Activated CD4-positive, alpha-beta T cell treated with anti-CD3 and anti-CD28 coated beads for 36 hours (primary cell): ENCODE measurements at regions not wholly inside any gene's neighbourhood (a gene's known extent, or its start where the extent isn't known, plus 50 kb on each side); places are given as distances from the start of the nearest gene placed in this dataset.

Source experiments
- ATAC-seq: fragments of 200-7000 bp; cut with Tn5 transposase; one replicate; pipeline ENCODE4 v1.10.0; 2021; ENCODE audit warnings: mild to moderate bottlenecking, moderate library complexity
- CTCF ChIA-PET: fragments of 350-600 bp; sonication (Branson Sonifier 250); formaldehyde crosslinking; loops from one replicate; lab custom pipeline; 2021; ENCODE audit warnings: antibody characterized with exemption; lab: Charles Lee
- POLR2A ChIA-PET: fragments of 350-600 bp; sonication (Branson Sonifier 250); formaldehyde crosslinking; loops from one replicate; lab custom pipeline; 2021; ENCODE audit warnings: antibody characterized with exemption, inconsistent platforms; lab: Charles Lee
- DNase-seq: peaks from one replicate; pipeline ENCODE4 v3.0.0-alpha.2; 2020
- H3K27ac Mint-ChIP-seq: one replicate; pipeline ENCODE4 v1.8.0; 2021; ENCODE audit warnings: mixed read lengths
- H3K27me3 Mint-ChIP-seq: one replicate; pipeline ENCODE4 v1.8.0; 2021; ENCODE audit warnings: mixed read lengths
- H3K36me3 Mint-ChIP-seq: one replicate; pipeline ENCODE4 v1.8.0; 2021; ENCODE audit warnings: low read depth, mixed read lengths
- H3K4me1 Mint-ChIP-seq: one replicate; pipeline ENCODE4 v1.8.0; 2021; ENCODE audit warnings: mixed read lengths
- H3K4me3 Mint-ChIP-seq: one replicate; pipeline ENCODE4 v1.8.0; 2021; ENCODE audit warnings: mild to moderate bottlenecking, moderate library complexity, mixed read lengths
- H3K9me3 Mint-ChIP-seq: one replicate; pipeline ENCODE4 v1.8.0; 2021; ENCODE audit warnings: low read depth, mixed read lengths
- intact Hi-C, 2 experiments: fragments of 100-400 bp; cut with DNase I in 1 of 2; cut with micrococcal nuclease in 1 of 2; formaldehyde crosslinking; loops; one replicate each; pipeline versions ENCODE4 v1.14.2 to v1.15.1; 2022 to 2024; cut with DNase I, micrococcal nuclease

- H3K4me3 Mint-ChIP-seq: no peak overlapping the region
- CTCF ChIA-PET: interaction anchor here (0.5 kb wide), 1 partner anchor 890 kb away, joined by 3 read pairs; no protein-coding TSS in a partner anchor
- intact Hi-C loops: no loop called here
- no peaks in the 10 kb centered on the region for H3K4me1 Mint-ChIP-seq
- H3K9me3 Mint-ChIP-seq: no peaks in the 10 kb centered on the region
- H3K27me3 Mint-ChIP-seq: no peaks in the 10 kb centered on the region
- no peaks in the 10 kb centered on the region for H3K36me3 Mint-ChIP-seq
- ATAC-seq: no peak
- POLR2A ChIA-PET: no interaction called here
- H3K27ac Mint-ChIP-seq: no peak overlapping the region
- no peak for DNase-seq
Observed at GRCh38 chr20:19019734-19020364, 192.6 kb upstream of the SLC24A3 start.

DNA sequence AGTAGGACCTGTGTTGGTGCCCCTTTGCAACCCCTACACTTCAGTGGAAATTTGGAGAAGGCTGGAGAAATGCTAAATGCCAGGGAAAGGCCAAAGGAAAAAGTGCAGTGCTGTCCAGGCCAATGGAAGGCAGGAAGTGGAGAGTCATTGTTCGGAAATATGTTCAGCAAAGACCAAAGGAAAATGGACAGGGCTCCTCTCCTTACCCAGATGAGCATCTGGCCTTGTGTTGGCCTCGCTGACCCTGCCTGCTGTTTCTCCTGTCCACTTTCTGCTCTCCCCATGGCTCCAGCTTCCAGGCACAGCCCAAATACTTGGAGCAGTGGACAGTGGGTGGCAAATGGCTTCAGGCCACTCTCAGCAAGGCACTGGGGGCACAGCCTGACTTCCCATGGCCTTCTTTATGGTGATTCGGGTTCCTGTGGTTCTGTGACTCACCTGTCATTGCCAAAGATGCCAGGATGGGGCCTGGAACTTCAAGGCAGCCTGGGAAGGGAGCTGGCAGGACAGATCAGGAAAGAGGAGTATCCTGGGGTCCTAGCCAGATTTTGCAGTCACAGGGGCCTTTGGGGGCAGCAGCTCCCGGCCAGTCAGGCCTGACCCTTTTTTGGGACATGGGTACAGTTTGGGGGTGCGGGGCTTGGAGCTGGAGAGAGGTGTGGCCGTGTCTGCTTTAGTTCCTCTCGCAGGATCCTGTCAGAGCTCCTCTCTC lies 190.9 kb upstream of the SLC24A3 start:
- no peak for DNase-seq
- ChIA-PET POLR2A (no interaction called here), CTCF (interaction anchor here (0.6 to 0.9 kb wide), 2 partner anchors 9 to 27 kb away, joined by 3 read pairs; no protein-coding TSS in a partner anchor)
- H3K27me3 Mint-ChIP-seq: no peaks in the 10 kb centered on the region
- H3K27ac Mint-ChIP-seq: no peak overlapping the region
- no peaks in the 10 kb centered on the region for H3K36me3 Mint-ChIP-seq
- intact Hi-C loops: no loop called here
- no peaks in the 10 kb centered on the region for H3K9me3 Mint-ChIP-seq
- no peak overlapping the region for H3K4me3 Mint-ChIP-seq
- ATAC-seq: no peak
- no peaks in the 10 kb centered on the region for H3K4me1 Mint-ChIP-seq

DNA sequence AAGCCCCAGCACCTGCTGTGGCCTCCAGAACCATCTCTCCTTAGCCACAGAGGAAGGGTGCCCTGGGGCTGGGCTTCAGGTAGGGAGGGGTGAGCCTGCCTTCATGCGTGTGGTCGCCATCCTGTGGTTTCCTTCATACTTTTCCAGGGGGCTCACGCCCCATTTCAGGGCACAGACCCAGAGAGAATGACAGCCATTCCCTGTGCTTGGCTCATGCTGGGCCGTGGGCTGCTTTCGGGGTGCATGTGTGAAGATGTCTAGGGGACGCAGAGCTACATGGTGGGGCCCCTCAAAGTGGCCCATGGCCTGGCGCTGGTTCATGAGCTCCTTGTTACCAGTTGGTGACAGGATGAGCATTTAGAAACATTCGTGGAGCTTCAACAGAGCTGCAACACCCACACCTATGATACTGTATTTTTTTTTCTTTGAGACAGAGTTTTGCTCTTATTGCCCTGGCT lies 190.3 kb upstream of the SLC24A3 start:
- Mint-ChIP-seq H3K27ac (no peak overlapping the region), H3K36me3 (no peaks in the 10 kb centered on the region), H3K4me1 (no peaks in the 10 kb centered on the region), H3K4me3 (no peak overlapping the region), H3K9me3 (no peaks in the 10 kb centered on the region), H3K27me3 (no peaks in the 10 kb centered on the region)
- ChIA-PET CTCF (interaction anchor here (0.6 kb wide), 1 partner anchor 27 kb away, joined by 3 read pairs; no protein-coding TSS in a partner anchor), POLR2A (no interaction called here)
- intact Hi-C loops: no loop called here
- ATAC-seq (no peak), DNase-seq (no peak)

DNA sequence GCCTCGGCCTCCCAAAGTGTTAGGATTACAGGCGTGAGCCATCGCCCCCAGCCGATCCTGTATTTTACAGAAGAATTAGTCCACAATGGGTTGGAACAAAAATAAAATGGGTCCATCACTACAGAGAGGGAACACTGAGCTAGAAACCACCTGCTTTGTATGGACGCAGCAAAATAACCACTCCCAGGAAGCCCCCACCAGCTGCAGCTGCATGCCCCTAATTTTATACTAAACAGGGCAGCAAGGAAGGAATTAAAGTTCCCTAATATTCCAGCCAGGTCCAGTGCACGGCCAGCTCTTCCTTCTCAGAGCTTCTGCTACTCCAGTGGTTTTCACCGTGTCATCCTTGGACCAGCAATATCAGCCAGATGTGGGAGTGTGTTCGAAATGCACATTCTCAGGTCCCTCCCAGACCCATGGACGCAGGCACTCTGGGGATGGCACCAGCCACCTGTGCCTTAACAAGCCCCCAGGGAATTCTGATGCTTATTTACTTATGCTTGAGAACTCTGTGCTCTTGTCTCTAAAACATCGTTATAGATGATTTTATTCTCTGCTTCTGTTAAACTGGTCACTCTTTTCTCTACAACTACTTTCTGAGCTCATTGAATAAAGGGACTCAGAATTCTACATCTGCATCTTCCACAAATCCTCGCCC lies 189.5 kb upstream of the SLC24A3 start:
- no peak for DNase-seq
- no peaks in the 10 kb centered on the region for H3K4me1 Mint-ChIP-seq
- no peak overlapping the region for H3K27ac Mint-ChIP-seq
- H3K36me3 Mint-ChIP-seq: no peaks in the 10 kb centered on the region
- H3K27me3 Mint-ChIP-seq: no peaks in the 10 kb centered on the region
- intact Hi-C loops: no loop called here
- no peak for ATAC-seq
- no peaks in the 10 kb centered on the region for H3K9me3 Mint-ChIP-seq
- ChIA-PET POLR2A (no interaction called here), CTCF (interaction anchor here (0.6 kb wide), 1 partner anchor 1939 kb away, joined by 3 read pairs; no protein-coding TSS in a partner anchor)
- H3K4me3 Mint-ChIP-seq: no peak overlapping the region

DNA sequence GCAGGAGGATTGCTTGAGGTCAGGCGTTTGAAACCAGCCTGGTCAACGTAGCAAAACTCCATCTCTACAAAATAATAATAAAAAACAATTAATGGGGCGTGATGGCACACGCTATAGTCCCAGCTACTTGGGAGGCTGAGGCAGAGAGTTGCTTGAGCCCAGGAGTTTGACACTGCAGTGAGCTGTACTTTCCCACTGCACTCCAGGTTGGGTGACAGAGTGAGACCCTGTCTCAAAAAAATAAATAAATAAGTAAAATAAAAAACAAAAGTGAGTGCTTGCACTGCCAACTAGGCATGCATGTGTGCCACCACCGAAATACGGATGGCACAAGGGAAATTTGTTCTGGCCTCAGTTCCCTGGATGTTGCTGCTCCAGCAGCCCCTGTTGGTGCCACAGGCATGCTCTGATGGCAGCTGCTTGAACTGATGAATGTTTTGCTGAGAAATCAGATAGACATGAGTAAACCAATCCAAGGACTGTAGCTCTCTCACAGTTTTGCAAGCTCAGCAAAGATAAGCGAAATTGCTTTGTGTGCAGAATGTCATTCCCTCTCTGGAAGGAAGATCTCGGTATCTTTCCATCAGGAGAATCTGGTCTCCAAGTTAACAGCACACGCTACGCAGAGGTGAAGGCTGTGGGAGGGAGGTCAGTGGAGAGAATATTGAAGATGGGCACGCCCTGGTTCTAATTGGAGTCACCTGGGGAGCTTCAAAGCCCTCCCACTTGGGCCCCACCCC lies 188.0 kb upstream of the SLC24A3 start:
- Mint-ChIP-seq H3K27ac (no peak overlapping the region), H3K4me3 (no peak overlapping the region), H3K4me1 (no peaks in the 10 kb centered on the region), H3K27me3 (no peaks in the 10 kb centered on the region), H3K9me3 (peaks cover under 1% of the 10 kb centered on the region), H3K36me3 (no peaks in the 10 kb centered on the region)
- intact Hi-C loops: no loop called here
- ATAC-seq (no peak), DNase-seq (no peak)
- ChIA-PET POLR2A (no interaction called here), CTCF (interaction anchor here (1.3 kb wide), 1 partner anchor 31 kb away, joined by 4 read pairs; no protein-coding TSS in a partner anchor)

DNA sequence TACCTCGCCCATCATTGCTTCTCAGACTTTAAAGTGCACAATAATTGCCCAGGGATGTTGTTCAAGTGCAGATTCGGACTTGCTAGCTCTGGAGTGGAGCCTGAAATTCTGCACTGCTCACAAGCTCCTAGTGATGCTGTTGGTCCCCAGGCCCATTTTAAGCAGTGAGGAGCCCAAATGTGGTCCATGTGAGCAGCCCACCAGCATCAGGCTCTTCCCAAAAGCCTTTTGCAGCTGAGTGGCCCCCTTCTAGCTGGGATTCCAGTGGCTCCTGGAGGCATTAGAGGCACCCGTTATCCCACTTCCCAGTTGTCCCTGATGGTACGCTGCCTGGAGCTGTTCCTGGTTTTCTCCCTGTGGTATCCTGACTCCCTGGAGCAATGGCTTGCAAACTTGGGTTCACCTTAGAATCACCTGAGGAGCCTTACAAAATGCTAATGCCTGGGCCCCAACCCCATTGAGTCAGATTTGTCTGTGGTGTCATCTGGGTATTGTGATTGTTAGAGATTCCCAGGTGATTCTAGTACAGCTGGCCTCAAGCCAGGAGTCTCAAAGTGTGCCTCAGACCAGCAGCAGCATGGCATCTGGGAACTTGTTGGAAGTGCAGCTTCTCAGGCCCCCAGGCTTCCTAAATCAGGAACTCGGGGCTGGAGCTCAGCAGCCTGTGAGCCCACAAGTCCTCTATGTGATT lies 186.9 kb upstream of the SLC24A3 start:
- no peaks in the 10 kb centered on the region for H3K4me1 Mint-ChIP-seq
- ATAC-seq (no peak), DNase-seq (no peak)
- H3K27ac Mint-ChIP-seq: no peak overlapping the region
- H3K4me3 Mint-ChIP-seq: no peak overlapping the region
- POLR2A ChIA-PET: no interaction called here
- CTCF ChIA-PET: interaction anchor here (1.3 kb wide), 1 partner anchor 32 kb away, joined by 4 read pairs; no protein-coding TSS in a partner anchor
- no peaks in the 10 kb centered on the region for H3K36me3 Mint-ChIP-seq
- peaks cover 2% of the 10 kb centered on the region for H3K9me3 Mint-ChIP-seq
- intact Hi-C loops: no loop called here
- no peaks in the 10 kb centered on the region for H3K27me3 Mint-ChIP-seq

DNA sequence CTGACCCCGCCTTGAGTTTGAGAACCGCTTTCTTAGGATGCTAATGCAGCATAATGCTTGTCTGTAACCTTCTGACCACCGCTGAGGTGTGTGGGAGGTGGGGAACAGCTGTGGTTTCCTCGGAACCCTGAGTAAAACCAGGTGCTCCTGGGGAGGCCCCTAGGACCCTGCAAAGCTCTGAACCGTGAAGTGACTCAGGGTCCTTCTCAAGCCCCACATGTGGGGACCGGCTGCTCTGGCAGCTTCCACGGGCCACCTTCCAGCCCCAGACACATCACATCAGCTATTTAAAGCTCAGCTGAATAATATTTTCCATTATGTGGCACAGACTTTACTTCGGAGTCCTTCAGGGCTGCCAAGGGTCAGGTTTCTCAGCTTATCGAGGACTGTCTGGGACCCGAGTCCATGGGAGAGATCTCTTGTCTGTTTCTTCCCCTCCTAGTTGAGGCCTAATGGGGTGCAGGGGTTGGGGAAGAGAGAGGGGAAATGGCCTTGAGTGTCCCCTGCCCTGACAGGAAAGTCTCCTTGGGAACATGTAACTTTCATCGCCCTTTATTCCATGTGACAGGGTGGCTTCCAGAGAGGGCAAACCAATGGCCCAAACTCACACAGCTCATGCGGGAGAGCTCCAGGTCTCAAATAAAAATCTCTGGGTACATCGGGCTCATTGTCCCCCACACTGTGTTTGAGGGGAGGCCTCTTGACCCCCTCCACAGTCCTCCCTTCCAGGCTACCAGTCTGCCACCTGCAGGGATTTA lies 186.1 kb upstream of the SLC24A3 start:
- ChIA-PET CTCF (no interaction called here), POLR2A (no interaction called here)
- H3K4me1 Mint-ChIP-seq: no peaks in the 10 kb centered on the region
- peaks cover 2% of the 10 kb centered on the region for H3K27me3 Mint-ChIP-seq
- H3K9me3 Mint-ChIP-seq: peaks cover 2% of the 10 kb centered on the region
- ATAC-seq: no peak
- no peak overlapping the region for H3K27ac Mint-ChIP-seq
- intact Hi-C loops: no loop called here
- no peak overlapping the region for H3K4me3 Mint-ChIP-seq
- no peak for DNase-seq
- H3K36me3 Mint-ChIP-seq: no peaks in the 10 kb centered on the region

- no peak for DNase-seq
- Mint-ChIP-seq H3K4me3 (no peak overlapping the region), H3K4me1 (no peaks in the 10 kb centered on the region), H3K9me3 (peaks cover 2% of the 10 kb centered on the region), H3K27ac (no peak overlapping the region), H3K36me3 (no peaks in the 10 kb centered on the region), H3K27me3 (peaks cover 3% of the 10 kb centered on the region)
- CTCF ChIA-PET: interaction anchor here (1.0 kb wide), 1 partner anchor 31 kb away, joined by 5 read pairs; no protein-coding TSS in a partner anchor
- ATAC-seq: no peak
- intact Hi-C loops: no loop called here
- POLR2A ChIA-PET: no interaction called here
Observed at GRCh38 chr20:19026901-19027644, 185.4 kb upstream of the SLC24A3 start.

DNA sequence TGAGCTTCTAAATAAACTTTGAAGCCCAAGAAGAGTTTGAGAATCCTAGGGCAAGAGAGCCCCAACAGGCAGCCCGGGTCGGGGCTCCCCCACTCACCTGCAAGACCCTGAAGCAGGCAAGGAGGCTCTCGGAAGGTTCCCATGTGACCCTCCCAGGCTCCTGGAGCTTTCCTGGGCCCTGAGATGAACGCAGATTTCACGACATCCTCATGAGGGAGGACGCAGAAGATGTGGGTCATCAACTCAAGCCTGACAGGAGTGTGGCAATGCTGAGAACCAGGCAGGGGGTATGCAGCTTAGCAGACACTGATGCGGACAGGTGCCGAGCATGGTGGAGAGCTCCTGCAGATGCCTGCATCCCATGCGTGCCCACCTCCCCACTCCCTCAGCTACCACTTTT lies 184.5 kb upstream of the SLC24A3 start:
- H3K36me3 Mint-ChIP-seq: no peaks in the 10 kb centered on the region
- H3K4me1 Mint-ChIP-seq: no peaks in the 10 kb centered on the region
- peaks cover 2% of the 10 kb centered on the region for H3K9me3 Mint-ChIP-seq
- DNase-seq (no peak), ATAC-seq (no peak)
- no peak overlapping the region for H3K27ac Mint-ChIP-seq
- POLR2A ChIA-PET: no interaction called here
- peaks cover 3% of the 10 kb centered on the region for H3K27me3 Mint-ChIP-seq
- intact Hi-C loops: no loop called here
- CTCF ChIA-PET: interaction anchor here (1.0 kb wide), 1 partner anchor 30 kb away, joined by 5 read pairs; no protein-coding TSS in a partner anchor
- no peak overlapping the region for H3K4me3 Mint-ChIP-seq

GRCh38 chr20:19041787-19042186 lies 170.7 kb upstream of the SLC24A3 start:
- Mint-ChIP-seq H3K27ac (no peak overlapping the region), H3K4me3 (no peak overlapping the region), H3K36me3 (no peaks in the 10 kb centered on the region), H3K27me3 (peaks cover 2% of the 10 kb centered on the region), H3K9me3 (no peaks in the 10 kb centered on the region), H3K4me1 (no peaks in the 10 kb centered on the region)
- ATAC-seq: no peak
- DNase-seq: no peak
- intact Hi-C loops: no loop called here
- CTCF ChIA-PET: no interaction called here
- POLR2A ChIA-PET: no interaction called here
